Mesenchymal stem cell (in vitro differentiated cells and primary cell): ENCODE measurements at regions not wholly inside any gene's neighbourhood (a gene's known extent, or its start where the extent isn't known, plus 50 kb on each side); places are given as distances from the start of the nearest gene placed in this dataset.

Experiments used
- DNase-seq: peaks from one replicate; pipeline ENCODE4 v3.0.0-alpha.2; 2013
- H2AFZ ChIP-seq: one replicate; pipeline ENCODE4 v1.6.1; 2013; ENCODE audit warnings: low read depth, mild to moderate bottlenecking, control low read depth, inconsistent platforms, low read length, moderate library complexity
- H2AK5ac ChIP-seq: 2 replicates; pipeline ENCODE4 v1.6.1; 2013; ENCODE audit warnings: low read length, moderate library complexity, mild to moderate bottlenecking, inconsistent platforms; ENCODE audit not compliant: severe bottlenecking
- H2BK120ac ChIP-seq: one replicate; pipeline ENCODE4 v1.6.1; 2013; ENCODE audit warnings: low read depth, mild to moderate bottlenecking, inconsistent platforms, low read length, moderate library complexity
- H2BK12ac ChIP-seq, 2 experiments: one replicate each; pipeline ENCODE4 v1.6.1; 2013; ENCODE audit warnings: inconsistent platforms in 2 of 2, low read length in 2 of 2, mild to moderate bottlenecking in 2 of 2, moderate library complexity in 2 of 2, control low read depth in 1 of 2
- H2BK15ac ChIP-seq: one replicate; pipeline ENCODE4 v1.6.1; 2013; ENCODE audit warnings: mild to moderate bottlenecking, low read depth, inconsistent platforms; ENCODE audit not compliant: poor library complexity, severe bottlenecking
- H2BK5ac ChIP-seq: 2 replicates; pipeline ENCODE4 v1.6.1; 2013; ENCODE audit warnings: low read depth, mild to moderate bottlenecking, low read length, control low read depth, inconsistent platforms; ENCODE audit not compliant: poor library complexity, severe bottlenecking
- H3K14ac ChIP-seq, 2 experiments: one replicate each; pipeline ENCODE4 v1.6.1; 2013; ENCODE audit warnings: inconsistent platforms in 2 of 2, low read length in 2 of 2, control low read depth in 1 of 2, mild to moderate bottlenecking in 1 of 2, moderate library complexity in 1 of 2
- H3K18ac ChIP-seq, 2 experiments: one replicate each; pipeline ENCODE4 v1.6.1; 2013; ENCODE audit warnings: inconsistent platforms in 2 of 2, low read length in 2 of 2, control low read depth in 1 of 2, low read depth in 1 of 2, mild to moderate bottlenecking in 1 of 2
- H3K23ac ChIP-seq, 2 experiments: one replicate each; pipeline ENCODE4 v1.6.1; 2013; ENCODE audit warnings: inconsistent platforms in 2 of 2, low read length in 2 of 2, mild to moderate bottlenecking in 2 of 2, moderate library complexity in 2 of 2, control low read depth in 1 of 2
- H3K27ac ChIP-seq: 2 replicates; pipeline ENCODE4 v1.5.1; 2013; ENCODE audit warnings: mild to moderate bottlenecking, moderate library complexity, low read length, control low read depth, inconsistent platforms; ENCODE audit not compliant: poor library complexity, severe bottlenecking
- H3K27me3 ChIP-seq, 2 experiments: 2 replicates each; pipeline versions ENCODE4 v1.6.1 to v1.7.0; 2013; ENCODE audit warnings: low read length in 2 of 2, mild to moderate bottlenecking in 2 of 2, moderate library complexity in 2 of 2, control low read depth in 1 of 2, inconsistent platforms in 1 of 2; ENCODE audit not compliant: control insufficient read depth in 1 of 2, insufficient read depth in 1 of 2
- H3K36me3 ChIP-seq, 2 experiments: 2 replicates each; pipeline versions ENCODE4 v1.6.1 to v1.7.0; 2013; ENCODE audit warnings: low read length in 2 of 2, control low read depth in 1 of 2, inconsistent platforms in 1 of 2, low read depth in 1 of 2, mild to moderate bottlenecking in 1 of 2; ENCODE audit not compliant: insufficient read depth in 2 of 2, control insufficient read depth in 1 of 2
- H3K4ac ChIP-seq, 2 experiments: one replicate each; pipeline ENCODE4 v1.6.1; 2013; ENCODE audit warnings: inconsistent platforms in 2 of 2, low read length in 2 of 2, mild to moderate bottlenecking in 2 of 2, moderate library complexity in 2 of 2, control low read depth in 1 of 2, low read depth in 1 of 2
- H3K4me1 ChIP-seq: 2 replicates; pipeline ENCODE4 v1.6.1; 2013; ENCODE audit warnings: low read depth, low read length, control low read depth; ENCODE audit not compliant: control insufficient read depth, insufficient read depth
- H3K4me2 ChIP-seq: 2 replicates; pipeline ENCODE4 v1.6.1; 2013; ENCODE audit warnings: low read length, mild to moderate bottlenecking, inconsistent platforms; ENCODE audit not compliant: poor library complexity, severe bottlenecking
- H3K4me3 ChIP-seq, 2 experiments: 2 replicates each; pipeline versions ENCODE4 v1.5.1 to v1.7.0; 2013; ENCODE audit warnings: low read length in 2 of 2, mild to moderate bottlenecking in 2 of 2, control low read depth in 1 of 2, low read depth in 1 of 2; ENCODE audit not compliant: insufficient read depth in 1 of 2
- H3K79me1 ChIP-seq: replicated peaks from 2 replicates; pipeline ENCODE4 v1.6.1; 2013; ENCODE audit warnings: mild to moderate bottlenecking, control low read depth, low read length, inconsistent platforms; ENCODE audit not compliant: poor library complexity, severe bottlenecking
- H3K9ac ChIP-seq: 2 replicates; pipeline ENCODE4 v1.7.0; 2013; ENCODE audit warnings: mild to moderate bottlenecking, low read length, moderate library complexity
- H3K9me3 ChIP-seq: 2 replicates; pipeline ENCODE4 v1.7.0; 2013; ENCODE audit warnings: mild to moderate bottlenecking, low read length; ENCODE audit not compliant: control insufficient read depth
- H4K8ac ChIP-seq: one replicate; pipeline ENCODE4 v1.6.1; 2013; ENCODE audit warnings: inconsistent platforms, mild to moderate bottlenecking, low read length, moderate library complexity
- H4K91ac ChIP-seq: one replicate; pipeline ENCODE4 v1.6.1; 2013; ENCODE audit warnings: mild to moderate bottlenecking, low read length, inconsistent platforms
- WGBS: methylation state at CpG from one replicate; pipeline ENCODE4 v1.1.7; 2013; ENCODE audit warnings: mixed read lengths; 5-methylcytosine and 5-hydroxymethylcytosine counted together

- no peak overlapping the region for H3K27ac ChIP-seq
- H3K9me3 ChIP-seq, result peaks cover 6% of the 10 kb centered on the region
- no peak overlapping the region for H2BK12ac ChIP-seq
- H2BK5ac ChIP-seq, result no peak overlapping the region
- no peak overlapping the region for H2BK15ac ChIP-seq
- no peak overlapping the region for H2AFZ ChIP-seq
- 100% methylated on average over 1 of the region's 1 CpG for WGBS
- H3K4ac ChIP-seq, result no peak overlapping the region
- peaks cover 0 to 4% of the 10 kb centered on the region in 2 experiments for H3K36me3 ChIP-seq
- H3K9ac ChIP-seq, result no peak overlapping the region
- no peak overlapping the region for H3K4me3 ChIP-seq
- no peak overlapping the region for H4K91ac ChIP-seq
- peaks cover 2% of the 10 kb centered on the region for H3K4me1 ChIP-seq
- H2BK120ac ChIP-seq, result no peak overlapping the region
- H3K23ac ChIP-seq, result no peak overlapping the region
- no peak for DNase-seq
- H3K18ac ChIP-seq, result no peak overlapping the region
- no peak overlapping the region for H3K4me2 ChIP-seq
- H4K8ac ChIP-seq, result no peak overlapping the region
- H3K79me1 ChIP-seq, result no peaks in the 10 kb centered on the region
- no peak overlapping the region for H3K14ac ChIP-seq
- no peaks in the 10 kb centered on the region for H3K27me3 ChIP-seq
- no peak overlapping the region for H2AK5ac ChIP-seq
Observed at GRCh38 chr2:215626063-215626462, 190.2 kb upstream of the FN1 start.

- no peak for DNase-seq
- H3K9me3 ChIP-seq, result no peaks in the 10 kb centered on the region
- peak overlapping the region; percentile 86 for H2BK120ac ChIP-seq
- H3K4me3 ChIP-seq, result no peak overlapping the region
- 100% methylated on average over 1 of the region's 2 CpGs for WGBS
- no peak overlapping the region for H2AFZ ChIP-seq
- peak overlapping the region; percentile 9 for H2AK5ac ChIP-seq
- peak overlapping the region; percentile 59 for H3K9ac ChIP-seq
- no peak overlapping the region for H3K14ac ChIP-seq
- no peak overlapping the region for H3K27ac ChIP-seq
- peaks cover 0 to 9% of the 10 kb centered on the region in 2 experiments for H3K36me3 ChIP-seq
- H4K91ac ChIP-seq, result peak overlapping the region; percentile 70
- no peak overlapping the region for H2BK5ac ChIP-seq
- peak overlapping the region; percentile 78 to 99 for H2BK12ac ChIP-seq
- no peaks in the 10 kb centered on the region for H3K27me3 ChIP-seq
- H2BK15ac ChIP-seq, result no peak overlapping the region
- no peak overlapping the region for H3K4me2 ChIP-seq
- H3K79me1 ChIP-seq, result no peaks in the 10 kb centered on the region
- peaks cover 2% of the 10 kb centered on the region for H3K4me1 ChIP-seq
- H4K8ac ChIP-seq, result peak overlapping the region; percentile 72
- no peak overlapping the region for H3K23ac ChIP-seq
- peak overlapping the region; percentile 60 to 91 for H3K18ac ChIP-seq
- H3K4ac ChIP-seq, result peak overlapping the region; percentile 32 to 46
Observed at GRCh38 chr2:215625207-215625606, 189.3 kb upstream of the FN1 start.

GRCh38 chr2:215624423-215624829, 188.6 kb upstream of the FN1 start:
- Histone ChIP-seq H3K36me3 (peaks cover 0 to 11% of the 10 kb centered on the region in 2 experiments), H3K23ac (no peak overlapping the region), H3K14ac (no peak overlapping the region), H3K27ac (no peak overlapping the region), H4K91ac (no peak overlapping the region), H2AK5ac (peak overlapping the region; percentile 54), H2BK15ac (no peak overlapping the region), H3K18ac (no peak overlapping the region), H3K4me2 (no peak overlapping the region), H3K4ac (peak overlapping the region in 1 of 2 experiments; percentile 44), H2BK120ac (peak overlapping the region; percentile 86), H4K8ac (peak overlapping the region; percentile 42), H3K27me3 (no peaks in the 10 kb centered on the region), H3K9me3 (no peaks in the 10 kb centered on the region), H2BK5ac (no peak overlapping the region), H2AFZ (no peak overlapping the region), H3K4me3 (no peak overlapping the region), H2BK12ac (peak overlapping the region in 1 of 2 experiments; percentile 74), H3K79me1 (no peaks in the 10 kb centered on the region), H3K4me1 (peaks cover 5% of the 10 kb centered on the region), H3K9ac (peak overlapping the region; percentile 59)
- DNase-seq, result peak; percentile 98
- WGBS, result 20% methylated on average over 7 of the region's 7 CpGs

GRCh38 chr2:215622837-215623236, 187.0 kb upstream of the FN1 start:
- Histone ChIP-seq H3K4me3 (no peak overlapping the region), H2BK120ac (no peak overlapping the region), H3K9me3 (no peaks in the 10 kb centered on the region), H2AFZ (no peak overlapping the region), H4K8ac (peak overlapping the region; percentile 1), H2BK12ac (peak overlapping the region; percentile 59 to 95), H3K4ac (peak overlapping the region in 1 of 2 experiments; percentile 76), H4K91ac (no peak overlapping the region), H3K4me1 (peaks cover 5% of the 10 kb centered on the region), H3K23ac (no peak overlapping the region), H3K9ac (no peak overlapping the region), H3K36me3 (peaks cover 0 to 11% of the 10 kb centered on the region in 2 experiments), H3K79me1 (no peaks in the 10 kb centered on the region), H3K27ac (no peak overlapping the region), H3K27me3 (no peaks in the 10 kb centered on the region), H3K4me2 (no peak overlapping the region), H3K18ac (peak overlapping the region in 1 of 2 experiments; percentile 83), H2BK15ac (peak overlapping the region; percentile 6), H2BK5ac (no peak overlapping the region), H3K14ac (peak overlapping the region in 1 of 2 experiments; percentile 81), H2AK5ac (peak overlapping the region; percentile 78)
- no peak for DNase-seq
- 44% methylated on average over 2 of the region's 5 CpGs for WGBS
